ENCODE measurements at regions not wholly inside any gene's neighbourhood (a gene's known extent, or its start where the extent isn't known, plus 50 kb on each side); places are given as distances from the start of the nearest gene placed in this dataset.
"Not testable (repeated sequence)": the region's sequence is repeated elsewhere in the genome, so short reads cannot be mapped to it uniquely, and the experiment has no call there.

GRCh38 chr13:69077267-69077666 lies 1030.4 kb upstream of the ATXN8OS start:
- no peak for DNase-seq

- no peak for DNase-seq
These were observed 1038.0 kb upstream of the ATXN8OS start for GRCh38 chr13:69069554-69070133.

- DNase-seq, result no peak
These were observed 1056.9 kb upstream of the ATXN8OS start for GRCh38 chr13:69050696-69051095.

GRCh38 chr13:69044629-69045028 lies 1063.0 kb upstream of the ATXN8OS start:
- no peak for DNase-seq

GRCh38 chr13:69040898-69041297 lies 1066.7 kb upstream of the ATXN8OS start:
- DNase-seq, result no peak

- no peak for DNase-seq
These were observed 1071.9 kb upstream of the ATXN8OS start for GRCh38 chr13:69035771-69036170.

- DNase-seq, result no peak
These were observed 1078.7 kb upstream of the ATXN8OS start for GRCh38 chr13:69028936-69029335.

- no peak for DNase-seq
These were observed 1087.5 kb upstream of the ATXN8OS start for GRCh38 chr13:69020120-69020519.

GRCh38 chr13:69018173-69018572 lies 1089.5 kb upstream of the ATXN8OS start:
- DNase-seq, result not testable (repeated sequence)

GRCh38 chr13:69010789-69011188 lies 1096.8 kb upstream of the ATXN8OS start:
- no peak for DNase-seq

- no peak for DNase-seq
These were observed 1099.1 kb upstream of the ATXN8OS start for GRCh38 chr13:69008499-69008898.

GRCh38 chr13:68998056-68998455 lies 1109.6 kb upstream of the ATXN8OS start:
- no peak for DNase-seq

- DNase-seq, result no peak
These were observed 1111.0 kb upstream of the ATXN8OS start for GRCh38 chr13:68996668-68997025.

GRCh38 chr13:68995972-68996667 lies 1111.5 kb upstream of the ATXN8OS start:
- no peak for DNase-seq

GRCh38 chr13:68993154-68993553 lies 1114.5 kb upstream of the ATXN8OS start:
- no peak for DNase-seq

GRCh38 chr13:68988176-68988575 lies 1119.5 kb upstream of the ATXN8OS start:
- no peak for DNase-seq

- DNase-seq, result no peak
These were observed 1120.0 kb upstream of the ATXN8OS start for GRCh38 chr13:68987585-68987984.

GRCh38 chr13:68984688-68985319 lies 1122.8 kb upstream of the ATXN8OS start:
- peak; percentile 6 for DNase-seq

GRCh38 chr13:68982961-68983619 lies 1124.5 kb upstream of the ATXN8OS start:
- peak; percentile 2 for DNase-seq

- no peak for DNase-seq
These were observed 1131.3 kb upstream of the ATXN8OS start for GRCh38 chr13:68976287-68976686.

- DNase-seq, result no peak
These were observed 1137.1 kb upstream of the ATXN8OS start for GRCh38 chr13:68970532-68970931.

GRCh38 chr13:68948586-68948985 lies 1159.0 kb upstream of the ATXN8OS start:
- no peak for DNase-seq

- no peak for DNase-seq
These were observed 1163.4 kb upstream of the ATXN8OS start for GRCh38 chr13:68944272-68944671.

- DNase-seq, result no peak
These were observed 1167.6 kb upstream of the ATXN8OS start for GRCh38 chr13:68940049-68940448.
